ENCODE measurements at regions not wholly inside any gene's neighbourhood (a gene's known extent, or its start where the extent isn't known, plus 50 kb on each side); places are given as distances from the start of the nearest gene placed in this dataset.

- Histone ChIP-seq H3K4me3 (ENCODE audit: low read depth in 2 of 2, low read length in 2 of 2) (no peak overlapping the region), H3K9me3 (ENCODE audit: control insufficient read depth, insufficient read depth, low read depth, low read length) (no peaks in the 10 kb centered on the region), H3K4me1 (ENCODE audit: control insufficient read depth, insufficient read depth, low read length) (no peaks in the 10 kb centered on the region), H3K27ac (ENCODE audit: low read length) (no peak overlapping the region), H3K36me3 (ENCODE audit: control insufficient read depth, insufficient read depth, low read length) (no peaks in the 10 kb centered on the region), H3K27me3 (ENCODE audit: control insufficient read depth, insufficient read depth, low read length) (no peaks in the 10 kb centered on the region)
- BruUV-seq (replicated peaks): no TSS peak
- in situ Hi-C loops (cut with HindIII; ENCODE audit: low pct_unique_long_range_greater_than_20kb, low sequenced_read_pairs) (no loop called here), intact Hi-C loops (cut with micrococcal nuclease; ENCODE audit: unreplicated experiment) (no loop called here)
- DNase-seq (ENCODE audit: low read depth, low spot score): no peak
- CTCF ChIA-PET: no interaction called here
- POLR2A ChIA-PET: interaction anchor here (0.6 kb wide), 1 partner anchor 329 kb away, joined by 3 read pairs; no protein-coding TSS in a partner anchor
- TF ChIP-seq, protein P1, sequence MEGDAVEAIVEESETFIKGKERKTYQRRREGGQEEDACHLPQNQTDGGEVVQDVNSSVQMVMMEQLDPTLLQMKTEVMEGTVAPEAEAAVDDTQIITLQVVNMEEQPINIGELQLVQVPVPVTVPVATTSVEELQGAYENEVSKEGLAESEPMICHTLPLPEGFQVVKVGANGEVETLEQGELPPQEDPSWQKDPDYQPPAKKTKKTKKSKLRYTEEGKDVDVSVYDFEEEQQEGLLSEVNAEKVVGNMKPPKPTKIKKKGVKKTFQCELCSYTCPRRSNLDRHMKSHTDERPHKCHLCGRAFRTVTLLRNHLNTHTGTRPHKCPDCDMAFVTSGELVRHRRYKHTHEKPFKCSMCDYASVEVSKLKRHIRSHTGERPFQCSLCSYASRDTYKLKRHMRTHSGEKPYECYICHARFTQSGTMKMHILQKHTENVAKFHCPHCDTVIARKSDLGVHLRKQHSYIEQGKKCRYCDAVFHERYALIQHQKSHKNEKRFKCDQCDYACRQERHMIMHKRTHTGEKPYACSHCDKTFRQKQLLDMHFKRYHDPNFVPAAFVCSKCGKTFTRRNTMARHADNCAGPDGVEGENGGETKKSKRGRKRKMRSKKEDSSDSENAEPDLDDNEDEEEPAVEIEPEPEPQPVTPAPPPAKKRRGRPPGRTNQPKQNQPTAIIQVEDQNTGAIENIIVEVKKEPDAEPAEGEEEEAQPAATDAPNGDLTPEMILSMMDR (IDR thresholded peaks at IDR 0.05): no peak
- TF ChIP-seq, protein P2, sequence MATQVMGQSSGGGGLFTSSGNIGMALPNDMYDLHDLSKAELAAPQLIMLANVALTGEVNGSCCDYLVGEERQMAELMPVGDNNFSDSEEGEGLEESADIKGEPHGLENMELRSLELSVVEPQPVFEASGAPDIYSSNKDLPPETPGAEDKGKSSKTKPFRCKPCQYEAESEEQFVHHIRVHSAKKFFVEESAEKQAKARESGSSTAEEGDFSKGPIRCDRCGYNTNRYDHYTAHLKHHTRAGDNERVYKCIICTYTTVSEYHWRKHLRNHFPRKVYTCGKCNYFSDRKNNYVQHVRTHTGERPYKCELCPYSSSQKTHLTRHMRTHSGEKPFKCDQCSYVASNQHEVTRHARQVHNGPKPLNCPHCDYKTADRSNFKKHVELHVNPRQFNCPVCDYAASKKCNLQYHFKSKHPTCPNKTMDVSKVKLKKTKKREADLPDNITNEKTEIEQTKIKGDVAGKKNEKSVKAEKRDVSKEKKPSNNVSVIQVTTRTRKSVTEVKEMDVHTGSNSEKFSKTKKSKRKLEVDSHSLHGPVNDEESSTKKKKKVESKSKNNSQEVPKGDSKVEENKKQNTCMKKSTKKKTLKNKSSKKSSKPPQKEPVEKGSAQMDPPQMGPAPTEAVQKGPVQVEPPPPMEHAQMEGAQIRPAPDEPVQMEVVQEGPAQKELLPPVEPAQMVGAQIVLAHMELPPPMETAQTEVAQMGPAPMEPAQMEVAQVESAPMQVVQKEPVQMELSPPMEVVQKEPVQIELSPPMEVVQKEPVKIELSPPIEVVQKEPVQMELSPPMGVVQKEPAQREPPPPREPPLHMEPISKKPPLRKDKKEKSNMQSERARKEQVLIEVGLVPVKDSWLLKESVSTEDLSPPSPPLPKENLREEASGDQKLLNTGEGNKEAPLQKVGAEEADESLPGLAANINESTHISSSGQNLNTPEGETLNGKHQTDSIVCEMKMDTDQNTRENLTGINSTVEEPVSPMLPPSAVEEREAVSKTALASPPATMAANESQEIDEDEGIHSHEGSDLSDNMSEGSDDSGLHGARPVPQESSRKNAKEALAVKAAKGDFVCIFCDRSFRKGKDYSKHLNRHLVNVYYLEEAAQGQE (IDR thresholded peaks at IDR 0.05; ENCODE audit: insufficient read depth in 1 of 2, low read depth in 2 of 2, low read length in 1 of 2): no peak
- TF ChIP-seq SIN3A (IDR thresholded peaks at IDR 0.05; ENCODE audit: borderline replicate concordance, insufficient read depth, low read depth, low read length) (no peak), POLR2AphosphoS5 (IDR thresholded peaks at IDR 0.05; ENCODE audit: low read depth, low read length) (no peak), TCF7L2 (IDR thresholded peaks at IDR 0.05; ENCODE audit: low read depth, low read length) (no peak)
- ATAC-seq: no peak
Measured at GRCh38 chr20:56943946-56944945, 315.1 kb downstream of the TFAP2C start.

DNA sequence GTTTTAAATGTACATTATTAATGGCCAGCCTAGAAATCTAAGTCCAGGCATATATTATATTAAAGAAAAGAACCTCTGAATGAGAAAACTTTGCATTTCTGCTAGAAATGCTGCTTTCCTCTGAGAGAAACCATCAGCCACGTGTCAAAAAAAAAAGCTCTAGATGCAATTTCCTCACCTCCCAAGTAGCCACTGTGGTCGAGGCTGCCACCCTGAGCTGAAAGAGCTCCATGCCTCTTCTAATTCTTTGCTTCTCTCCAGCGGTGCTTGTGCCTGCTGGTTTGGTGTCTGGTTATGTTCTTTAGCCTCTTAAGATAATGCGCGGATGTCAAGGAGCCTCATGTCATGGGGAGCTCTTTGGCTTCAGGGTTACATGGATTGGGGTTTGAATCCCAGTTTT lies 316.0 kb downstream of the TFAP2C start:
- no peaks in the 10 kb centered on the region for H3K36me3 ChIP-seq (ENCODE audit: control insufficient read depth, insufficient read depth, low read length)
- in situ Hi-C loops (cut with HindIII; ENCODE audit: low pct_unique_long_range_greater_than_20kb, low sequenced_read_pairs): no loop called here
- BruUV-seq (replicated peaks): no TSS peak
- no peak for DNase-seq (ENCODE audit: low read depth, low spot score)
- H3K9me3 ChIP-seq (ENCODE audit: control insufficient read depth, insufficient read depth, low read depth, low read length): no peaks in the 10 kb centered on the region
- TF ChIP-seq, protein P1 (IDR thresholded peaks at IDR 0.05): no peak; the same call in 1 of the 2 replicates
- no peak for TF ChIP-seq POLR2AphosphoS5 (IDR thresholded peaks at IDR 0.05; ENCODE audit: low read depth, low read length)
- TF ChIP-seq, protein P2 (IDR thresholded peaks at IDR 0.05; ENCODE audit: insufficient read depth in 1 of 2, low read depth in 2 of 2, low read length in 1 of 2): no peak
- no peak for TF ChIP-seq TCF7L2 (IDR thresholded peaks at IDR 0.05; ENCODE audit: low read depth, low read length)
- no peak for TF ChIP-seq SIN3A (IDR thresholded peaks at IDR 0.05; ENCODE audit: borderline replicate concordance, insufficient read depth, low read depth, low read length)
- no peaks in the 10 kb centered on the region for H3K27me3 ChIP-seq (ENCODE audit: control insufficient read depth, insufficient read depth, low read length)
- intact Hi-C loops (cut with micrococcal nuclease; ENCODE audit: unreplicated experiment): no loop called here
- no peaks in the 10 kb centered on the region for H3K4me1 ChIP-seq (ENCODE audit: control insufficient read depth, insufficient read depth, low read length)
- H3K27ac ChIP-seq (ENCODE audit: low read length): no peak overlapping the region
- no peak for ATAC-seq
- ChIA-PET CTCF (no interaction called here), POLR2A (no interaction called here)
- H3K4me3 ChIP-seq (ENCODE audit: low read depth in 2 of 2, low read length in 2 of 2): no peak overlapping the region
